GM12872 (cell line): ENCODE measurements at regions not wholly inside any gene's neighbourhood (a gene's known extent, or its start where the extent isn't known, plus 50 kb on each side); places are given as distances from the start of the nearest gene placed in this dataset.

ENCODE experiments used
- TF ChIP-seq, protein P1 (sequence below): IDR thresholded peaks from 3 replicates; pipeline ENCODE4 v1.5.1; 2011; ENCODE audit warnings: low read depth, mild to moderate bottlenecking, low read length, moderate library complexity; ENCODE audit not compliant: insufficient read depth

DNA sequence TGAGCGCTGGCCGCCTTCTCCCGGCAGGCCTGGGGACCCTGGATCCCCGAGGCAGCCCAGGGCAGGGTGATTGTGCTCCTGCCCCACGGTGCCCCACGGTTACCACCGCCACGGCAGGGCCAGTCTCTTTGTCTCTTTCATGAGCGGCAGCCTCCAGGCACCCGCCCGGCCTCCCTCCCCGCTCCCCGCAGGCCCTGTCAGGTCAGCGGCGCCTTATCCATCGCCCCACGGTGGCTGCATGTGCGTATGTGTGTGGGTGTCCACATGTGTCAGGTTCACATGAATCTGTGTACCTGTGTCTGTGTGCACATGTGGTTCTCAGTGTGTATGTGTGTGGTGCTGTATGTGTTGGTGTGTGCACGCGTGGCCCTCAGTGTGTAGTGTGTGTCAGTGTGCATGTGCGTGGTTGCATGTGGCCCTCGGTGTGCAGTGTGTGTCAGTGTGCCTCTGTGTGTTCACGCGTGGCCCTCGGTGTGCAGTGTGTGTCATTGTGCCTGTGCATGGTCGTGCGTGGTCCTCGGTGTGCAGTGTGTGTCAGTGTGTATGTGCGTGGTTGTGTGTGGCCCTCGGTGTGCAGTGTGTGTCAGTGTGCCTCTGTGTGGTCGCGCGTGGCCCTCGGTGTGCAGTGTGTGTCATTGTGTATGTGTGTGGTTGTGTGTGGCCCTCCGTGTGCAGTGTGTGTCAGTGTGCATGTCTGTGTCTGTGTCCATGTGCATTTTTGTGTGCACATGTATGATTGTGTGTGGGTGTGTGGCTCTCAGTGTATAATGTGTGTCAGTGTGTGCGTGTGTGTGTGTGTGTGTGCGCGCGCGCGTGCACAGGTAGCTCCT, 239.2 kb upstream of the GSE1 start:
- TF ChIP-seq, protein P1, sequence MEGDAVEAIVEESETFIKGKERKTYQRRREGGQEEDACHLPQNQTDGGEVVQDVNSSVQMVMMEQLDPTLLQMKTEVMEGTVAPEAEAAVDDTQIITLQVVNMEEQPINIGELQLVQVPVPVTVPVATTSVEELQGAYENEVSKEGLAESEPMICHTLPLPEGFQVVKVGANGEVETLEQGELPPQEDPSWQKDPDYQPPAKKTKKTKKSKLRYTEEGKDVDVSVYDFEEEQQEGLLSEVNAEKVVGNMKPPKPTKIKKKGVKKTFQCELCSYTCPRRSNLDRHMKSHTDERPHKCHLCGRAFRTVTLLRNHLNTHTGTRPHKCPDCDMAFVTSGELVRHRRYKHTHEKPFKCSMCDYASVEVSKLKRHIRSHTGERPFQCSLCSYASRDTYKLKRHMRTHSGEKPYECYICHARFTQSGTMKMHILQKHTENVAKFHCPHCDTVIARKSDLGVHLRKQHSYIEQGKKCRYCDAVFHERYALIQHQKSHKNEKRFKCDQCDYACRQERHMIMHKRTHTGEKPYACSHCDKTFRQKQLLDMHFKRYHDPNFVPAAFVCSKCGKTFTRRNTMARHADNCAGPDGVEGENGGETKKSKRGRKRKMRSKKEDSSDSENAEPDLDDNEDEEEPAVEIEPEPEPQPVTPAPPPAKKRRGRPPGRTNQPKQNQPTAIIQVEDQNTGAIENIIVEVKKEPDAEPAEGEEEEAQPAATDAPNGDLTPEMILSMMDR = no peak

GRCh38 chr16:85374571-85374872, 238.6 kb upstream of the GSE1 start:
- TF ChIP-seq, protein P1 = no peak

- TF ChIP-seq, protein P1 = no peak
Measured at GRCh38 chr16:85375282-85375681, 237.8 kb upstream of the GSE1 start.

- TF ChIP-seq, protein P1 = no peak
Measured at GRCh38 chr16:85376292-85377095, 236.6 kb upstream of the GSE1 start.

DNA sequence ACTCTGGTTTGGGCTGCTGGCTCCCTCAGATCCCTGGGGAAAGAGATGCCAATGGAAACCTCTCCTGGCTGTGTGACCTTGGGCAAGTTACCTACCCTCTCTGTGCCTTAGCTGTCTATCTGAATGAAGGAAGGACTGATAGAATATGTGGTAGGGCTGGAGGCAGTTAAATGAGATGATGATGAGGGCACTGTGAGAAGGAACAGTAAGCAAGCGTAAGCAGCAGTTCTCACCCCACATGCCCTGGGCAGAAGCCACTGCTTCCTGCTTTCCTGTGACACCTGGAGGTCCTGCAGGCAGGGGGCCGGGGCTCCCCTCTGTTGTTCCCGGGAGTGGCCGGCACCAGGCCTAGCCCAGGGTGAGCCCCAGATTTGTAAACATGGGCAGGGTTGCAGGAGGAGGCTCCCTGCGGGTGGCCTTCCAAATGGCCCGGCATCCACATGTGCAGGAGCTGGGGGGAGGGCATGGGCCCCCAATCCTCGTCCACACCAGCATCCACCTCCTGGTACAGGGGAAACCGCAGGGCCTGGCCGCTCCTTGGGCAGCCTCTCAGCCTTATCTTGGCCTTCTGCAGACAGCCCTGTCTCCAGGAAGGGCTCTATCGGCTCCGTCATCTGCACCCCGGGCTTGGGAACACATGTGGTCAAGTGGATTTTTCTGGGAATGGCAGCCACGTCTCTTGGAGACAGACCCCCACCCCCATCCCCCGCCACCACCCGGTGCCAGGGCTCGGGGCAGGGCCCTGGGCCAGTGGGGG, 235.6 kb upstream of the GSE1 start:
- TF ChIP-seq, protein P1 = no peak

- TF ChIP-seq, protein P1 = no peak
Measured at GRCh38 chr16:85378145-85379040, 234.7 kb upstream of the GSE1 start.
